WTC11 (cell line): ENCODE measurements at regions not wholly inside any gene's neighbourhood (a gene's known extent, or its start where the extent isn't known, plus 50 kb on each side); places are given as distances from the start of the nearest gene placed in this dataset.

Experiments
- ATAC-seq: fragments of 200-7000 bp; cut with Tn5 transposase; 2 replicates; pipeline ENCODE4 v1.10.0; 2021; ENCODE audit warnings: mild to moderate bottlenecking, moderate library complexity
- CTCF ChIA-PET: fragments of 300-600 bp; sonication (Branson Sonifier 250); formaldehyde crosslinking; loops from one replicate; lab custom pipeline; 2021; ENCODE audit warnings: antibody characterized with exemption; lab: Charles Lee
- POLR2A ChIA-PET: fragments of 350-600 bp; sonication (Branson Sonifier 250); formaldehyde crosslinking; loops from one replicate; lab custom pipeline; 2021; ENCODE audit warnings: antibody characterized with exemption; lab: Charles Lee
- DNase-seq: peaks from one replicate; pipeline ENCODE4 v3.0.0; 2021; ENCODE audit warnings: low spot score
- H3K27ac Mint-ChIP-seq: 2 replicates; pipeline ENCODE4 v1.8.0; 2021; ENCODE audit warnings: mixed read lengths
- H3K27me3 Mint-ChIP-seq: 2 replicates; pipeline ENCODE4 v1.8.0; 2021; ENCODE audit warnings: low read depth, mild to moderate bottlenecking, moderate library complexity, mixed read lengths
- H3K36me3 Mint-ChIP-seq: 2 replicates; pipeline ENCODE4 v1.8.0; 2021; ENCODE audit warnings: mixed read lengths
- H3K4me1 Mint-ChIP-seq: 2 replicates; pipeline ENCODE4 v1.8.0; 2022; ENCODE audit warnings: mixed read lengths
- H3K4me3 Mint-ChIP-seq: 2 replicates; pipeline ENCODE4 v1.8.0; 2021; ENCODE audit warnings: mild to moderate bottlenecking, moderate library complexity, mixed read lengths
- H3K9me3 Mint-ChIP-seq: 2 replicates; pipeline ENCODE4 v1.8.0; 2021; ENCODE audit warnings: mixed read lengths
- ATF6 ChIP-seq: sonication (generic); formaldehyde crosslinking; IDR thresholded peaks from 2 replicates; pipeline ENCODE4 v1.8.1; 2023; ENCODE audit warnings: mild to moderate bottlenecking, missing genetic modification reagents
- CBFB ChIP-seq: sonication (generic); formaldehyde crosslinking; IDR thresholded peaks from 2 replicates; pipeline ENCODE4 v1.8.1; 2022; ENCODE audit warnings: mild to moderate bottlenecking, low read depth, missing genetic modification reagents
- E2F4 ChIP-seq: sonication (generic); formaldehyde crosslinking; IDR thresholded peaks from 2 replicates; pipeline ENCODE4 v1.8.1; 2022; ENCODE audit warnings: low read depth, mild to moderate bottlenecking, moderate library complexity, missing genetic modification reagents, borderline replicate concordance
- E2F5 ChIP-seq: sonication (generic); formaldehyde crosslinking; IDR thresholded peaks from 2 replicates; pipeline ENCODE4 v1.8.1; 2022; ENCODE audit warnings: mild to moderate bottlenecking, moderate library complexity, missing genetic modification reagents
- FOXJ3 ChIP-seq: sonication (generic); formaldehyde crosslinking; IDR thresholded peaks from 2 replicates; pipeline ENCODE4 v1.9.0; 2021; ENCODE audit warnings: missing genetic modification reagents, mild to moderate bottlenecking, borderline replicate concordance
- FOXP1 ChIP-seq: sonication (generic); formaldehyde crosslinking; IDR thresholded peaks from 2 replicates; pipeline ENCODE4 v1.8.0; 2022; ENCODE audit warnings: missing genetic modification reagents, mild to moderate bottlenecking, moderate library complexity, borderline replicate concordance
- GRHL2 ChIP-seq: fragments of 250-450 bp; sonication (Bioruptor Pico); IDR thresholded peaks from 2 replicates; pipeline ENCODE4 v1.8.0; 2022; ENCODE audit warnings: mild to moderate bottlenecking, moderate library complexity; ENCODE audit not compliant: insufficient replicate concordance, severe bottlenecking
- IRF2 ChIP-seq: sonication (generic); formaldehyde crosslinking; IDR thresholded peaks from 2 replicates; pipeline ENCODE4 v1.8.0; 2022; ENCODE audit warnings: low read depth, missing genetic modification reagents, borderline replicate concordance
- NFYB ChIP-seq: sonication (generic); formaldehyde crosslinking; conservative IDR thresholded peaks from 2 replicates; pipeline ENCODE4 v1.8.0; 2022; ENCODE audit warnings: low read depth, missing genetic modification reagents
- NR1H2 ChIP-seq: sonication (generic); formaldehyde crosslinking; IDR thresholded peaks from 2 replicates; pipeline ENCODE4 v1.9.0; 2021; ENCODE audit warnings: mild to moderate bottlenecking, moderate library complexity, missing genetic modification reagents
- NR2C2 ChIP-seq: sonication (generic); formaldehyde crosslinking; IDR thresholded peaks from 2 replicates; pipeline ENCODE4 v1.8.0; 2022; ENCODE audit warnings: mild to moderate bottlenecking, missing genetic modification reagents
- PRRX2 ChIP-seq: fragments of 250-450 bp; sonication (Bioruptor Pico); IDR thresholded peaks from 2 replicates; pipeline ENCODE4 v1.8.0; 2021; ENCODE audit warnings: mild to moderate bottlenecking
- RELA ChIP-seq: sonication (generic); formaldehyde crosslinking; IDR thresholded peaks from 2 replicates; pipeline ENCODE4 v1.8.1; 2022; ENCODE audit warnings: missing genetic modification reagents, mild to moderate bottlenecking, borderline replicate concordance
- SMAD3 ChIP-seq: sonication (generic); formaldehyde crosslinking; IDR thresholded peaks from 2 replicates; pipeline ENCODE4 v1.8.0; 2022; ENCODE audit warnings: missing genetic modification reagents, mild to moderate bottlenecking, borderline replicate concordance
- TCF7 ChIP-seq: sonication (generic); formaldehyde crosslinking; IDR thresholded peaks from 2 replicates; pipeline ENCODE4 v1.8.0; 2022; ENCODE audit warnings: mild to moderate bottlenecking, low read depth, missing genetic modification reagents, moderate library complexity
- ZNF317 ChIP-seq: sonication (generic); formaldehyde crosslinking; IDR thresholded peaks from 2 replicates; pipeline ENCODE4 v1.8.1; 2023; ENCODE audit warnings: low read depth, mild to moderate bottlenecking, moderate library complexity, missing genetic modification reagents, borderline replicate concordance
- ZNF425 ChIP-seq: fragments of 250-450 bp; sonication (Bioruptor Pico); conservative IDR thresholded peaks from 2 replicates; pipeline ENCODE4 v1.9.0; 2021; ENCODE audit warnings: mild to moderate bottlenecking
- ZNF512 ChIP-seq: sonication (generic); formaldehyde crosslinking; IDR thresholded peaks from 2 replicates; pipeline ENCODE4 v1.8.1; 2022; ENCODE audit warnings: missing genetic modification reagents, borderline replicate concordance

GRCh38 chr3:159517105-159517504 is 471.5 kb upstream of the IL12A start (continued):
- no peak for TF ChIP-seq ZNF512 (CRISPR knock-in tag)

- Mint-ChIP-seq H3K4me1 (no peaks in the 10 kb centered on the region), H3K4me3 (no peak overlapping the region), H3K27ac (no peak overlapping the region), H3K9me3 (no peaks in the 10 kb centered on the region), H3K27me3 (no peaks in the 10 kb centered on the region; the same call in 1 of the 2 replicates), H3K36me3 (no peaks in the 10 kb centered on the region)
- no peak for ATAC-seq
- DNase-seq = no peak
- TF ChIP-seq FOXJ3 (CRISPR knock-in tag) = no peak
- ChIA-PET CTCF (interaction anchor here (1.0 kb wide), 1 partner anchor 34 kb away, joined by 3 read pairs; no protein-coding TSS in a partner anchor), POLR2A (no interaction called here)
Observed at GRCh38 chr3:159520638-159521037, 468.0 kb upstream of the IL12A start.

GRCh38 chr3:159522276-159522675 is 466.4 kb upstream of the IL12A start:
- H3K4me3 Mint-ChIP-seq = no peak overlapping the region
- ATAC-seq (no peak), DNase-seq (no peak)
- POLR2A ChIA-PET = interaction anchor here (0.6 kb wide), 1 partner anchor 710 kb away, joined by 4 read pairs; no protein-coding TSS in a partner anchor
- TF ChIP-seq CBFB (CRISPR knock-in tag) (no peak), NR1H2 (no peak), IRF2 (CRISPR knock-in tag) (no peak), GRHL2 (CRISPR knock-in tag) (no peak), ZNF425 (CRISPR knock-in tag) (no peak), E2F4 (no peak), RELA (CRISPR knock-in tag) (no peak)
- no peaks in the 10 kb centered on the region for H3K9me3 Mint-ChIP-seq
- H3K4me1 Mint-ChIP-seq = no peaks in the 10 kb centered on the region
- no peaks in the 10 kb centered on the region for H3K36me3 Mint-ChIP-seq
- H3K27ac Mint-ChIP-seq = no peak overlapping the region
- H3K27me3 Mint-ChIP-seq = no peaks in the 10 kb centered on the region
- CTCF ChIA-PET = no interaction called here

- no peaks in the 10 kb centered on the region for H3K9me3 Mint-ChIP-seq
- H3K27ac Mint-ChIP-seq = no peak overlapping the region
- no peaks in the 10 kb centered on the region for H3K36me3 Mint-ChIP-seq
- DNase-seq (no peak), ATAC-seq (peak; percentile 46; the same call in 1 of the 2 replicates)
- ChIA-PET CTCF (no interaction called here), POLR2A (no interaction called here)
- H3K27me3 Mint-ChIP-seq = no peaks in the 10 kb centered on the region
- no peak overlapping the region for H3K4me3 Mint-ChIP-seq
- peaks cover 9% of the 10 kb centered on the region for H3K4me1 Mint-ChIP-seq
- TF ChIP-seq NR2C2 (CRISPR knock-in tag) (no peak), ATF6 (CRISPR knock-in tag) (no peak), GRHL2 (CRISPR knock-in tag) (no peak), E2F4 (no peak), SMAD3 (CRISPR knock-in tag) (no peak), ZNF317 (CRISPR knock-in tag) (no peak), NFYB (CRISPR knock-in tag) (no peak), E2F5 (CRISPR knock-in tag) (no peak), PRRX2 (no peak), FOXP1 (CRISPR knock-in tag) (no peak), TCF7 (CRISPR knock-in tag) (no peak)
Observed at GRCh38 chr3:159528251-159528895, 460.3 kb upstream of the IL12A start.
